ENCODE measurements at regions not wholly inside any gene's neighbourhood (a gene's known extent, or its start where the extent isn't known, plus 50 kb on each side); places are given as distances from the start of the nearest gene placed in this dataset.

DNA sequence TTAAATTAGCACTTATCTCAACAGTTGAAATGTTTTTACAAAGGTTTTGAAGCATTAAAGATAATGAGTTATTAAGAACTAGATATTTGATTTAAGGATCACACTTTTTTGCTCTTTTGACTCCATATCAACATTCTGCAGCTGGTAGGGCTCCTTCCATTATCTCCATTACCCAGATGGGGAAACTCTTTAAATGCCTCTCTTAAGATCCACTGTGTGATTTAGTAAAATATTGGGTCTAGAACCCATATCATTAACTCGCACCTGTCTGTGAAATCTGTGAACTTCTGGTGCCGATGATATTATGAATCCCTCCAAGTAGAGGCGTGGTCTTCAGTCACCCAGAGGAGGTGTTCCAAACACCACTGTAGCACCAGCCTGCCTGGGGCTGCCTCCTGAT, 466.2 kb downstream of the TSN start:
- no peak for DNase-seq (ENCODE audit: low spot score)

DNA sequence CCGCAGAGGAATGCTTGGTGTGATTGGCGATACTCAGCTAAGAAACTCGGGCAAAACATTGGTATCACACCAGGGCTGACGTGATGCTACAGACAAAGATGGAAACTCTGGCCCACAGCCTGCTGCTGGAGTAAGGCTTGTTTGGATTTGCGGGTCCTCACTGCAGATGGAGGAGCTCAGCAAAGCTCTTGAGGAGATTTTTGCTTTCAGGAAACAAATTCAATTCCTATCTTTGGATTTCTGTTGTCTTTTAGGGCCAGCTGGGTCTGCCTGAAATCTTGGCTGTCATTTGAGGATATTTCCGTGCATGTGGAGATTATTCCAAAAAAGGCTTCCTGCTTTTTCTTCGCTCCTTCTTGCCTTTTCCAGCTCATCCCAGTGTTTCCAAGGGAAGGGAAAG, 475.8 kb downstream of the TSN start:
- DNase-seq (ENCODE audit: low spot score): no peak

DNA sequence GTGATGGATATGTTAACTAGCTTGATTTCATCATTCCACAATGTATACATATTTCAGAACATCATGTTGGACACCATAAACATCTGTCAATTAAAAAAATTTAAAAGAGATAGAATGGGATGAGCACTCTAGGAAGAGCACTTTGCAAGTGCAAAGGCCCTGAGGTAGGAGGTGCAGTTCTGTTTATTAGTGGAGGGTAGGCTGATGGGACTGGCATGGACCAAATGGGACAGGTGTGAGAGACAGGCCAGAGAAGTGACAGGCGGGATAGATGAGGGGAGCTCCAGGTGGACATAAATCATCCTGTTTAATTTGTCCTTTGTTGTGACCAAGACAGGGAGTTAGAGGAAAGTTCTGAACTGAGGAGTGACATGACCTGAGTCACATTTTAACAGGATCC, 477.9 kb downstream of the TSN start:
- DNase-seq (ENCODE audit: low spot score): no peak

DNA sequence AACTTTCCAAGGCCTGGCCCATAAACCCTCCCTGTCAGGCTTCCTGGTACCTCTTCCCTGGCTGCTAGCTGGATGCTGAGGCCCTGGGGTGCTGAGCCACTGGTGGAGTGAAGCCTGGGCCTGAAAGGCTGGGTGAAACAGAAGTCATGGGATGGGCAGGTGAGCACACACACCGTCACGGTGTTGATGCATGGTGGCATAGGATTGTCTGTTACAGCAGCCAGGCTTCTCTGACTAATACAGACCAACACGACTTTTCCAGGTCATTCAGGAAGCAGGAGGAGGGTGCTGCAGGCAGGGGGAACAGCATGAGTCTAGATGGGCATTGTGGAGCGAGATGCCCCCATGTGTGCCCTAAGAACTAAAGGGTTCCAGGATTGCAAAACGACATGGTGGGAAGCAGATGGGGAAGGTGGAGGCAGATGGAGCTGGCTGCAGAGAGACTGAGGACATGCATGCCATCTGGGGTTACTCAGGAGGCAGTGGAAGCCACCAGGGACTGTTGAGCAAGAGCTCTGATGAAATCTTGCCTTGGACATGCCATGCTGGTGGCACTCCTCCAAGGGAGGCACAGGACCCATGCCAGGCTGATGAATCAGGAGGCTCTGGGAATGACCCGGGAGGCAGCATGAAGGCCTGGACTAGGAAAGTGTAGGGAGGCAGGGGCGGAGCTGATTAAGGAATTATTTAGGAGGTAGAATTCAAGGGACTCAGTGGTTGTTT, 480.9 kb downstream of the TSN start:
- DNase-seq (ENCODE audit: low spot score): peak; percentile 14

DNA sequence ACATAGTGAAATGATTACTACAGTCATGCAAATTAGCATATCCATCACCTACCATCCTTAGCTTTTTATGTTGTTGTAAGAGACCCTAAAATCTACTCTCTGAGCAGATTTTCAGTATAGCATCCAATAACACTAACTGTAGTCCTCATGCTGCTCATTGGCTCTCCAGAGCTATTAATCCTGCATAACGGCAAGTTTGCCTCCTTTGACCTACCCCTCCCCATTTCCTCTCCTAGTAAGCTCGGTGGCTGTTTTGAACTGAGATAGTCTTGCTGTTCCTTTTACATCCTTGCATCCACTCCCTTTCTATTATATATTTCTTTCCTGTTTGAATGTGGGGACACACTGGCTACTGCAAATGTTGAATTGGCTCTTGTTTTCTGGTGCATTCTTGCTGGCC, 481.5 kb downstream of the TSN start:
- no peak for DNase-seq (ENCODE audit: low spot score)

DNA sequence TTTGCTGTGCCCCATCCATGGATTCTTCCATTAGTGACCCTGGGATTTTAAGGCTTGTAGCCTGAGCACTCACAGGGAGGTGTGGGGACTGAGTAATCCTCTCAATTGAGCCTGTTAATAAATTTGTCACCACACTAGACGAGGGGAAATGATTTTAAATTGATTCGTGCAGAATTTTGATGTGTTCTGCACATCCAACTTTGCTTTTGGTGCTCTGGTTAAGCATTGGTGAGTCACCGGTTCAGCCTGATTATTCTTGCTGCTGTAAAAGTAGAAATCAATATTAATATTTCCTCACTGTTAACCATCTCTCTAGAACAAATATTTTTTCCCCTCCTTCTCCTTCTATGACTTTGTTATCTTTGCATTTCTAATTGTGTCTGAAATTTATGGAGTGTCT, 482.0 kb downstream of the TSN start:
- no peak for DNase-seq (ENCODE audit: low spot score)

DNA sequence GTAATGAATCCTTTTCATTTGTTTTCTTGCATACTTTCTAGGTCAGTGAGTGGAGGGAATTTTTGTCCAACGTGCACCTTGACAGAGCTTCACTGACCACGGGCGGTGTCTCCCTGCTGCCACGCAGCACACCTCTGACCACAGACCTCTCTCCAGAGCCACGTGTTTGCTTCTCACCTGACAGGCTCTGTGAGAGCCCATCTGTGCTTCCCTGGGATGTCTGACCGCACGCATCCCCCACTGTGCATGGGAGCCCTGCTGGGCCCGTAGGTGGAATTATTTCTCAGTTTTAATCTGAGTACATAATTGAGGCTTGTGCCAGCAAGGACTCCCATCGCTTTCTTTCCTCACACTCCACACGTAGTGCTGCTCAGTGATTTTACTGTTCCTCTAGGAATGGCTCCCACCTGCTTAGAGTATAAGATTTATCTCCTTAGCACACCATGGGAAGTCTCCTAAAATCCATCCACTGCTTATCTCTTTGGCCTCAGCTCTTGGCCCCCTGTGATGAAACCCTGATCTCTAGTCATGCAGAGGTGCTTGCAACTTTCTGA, 482.6 kb downstream of the TSN start:
- no peak for DNase-seq (ENCODE audit: low spot score)

DNA sequence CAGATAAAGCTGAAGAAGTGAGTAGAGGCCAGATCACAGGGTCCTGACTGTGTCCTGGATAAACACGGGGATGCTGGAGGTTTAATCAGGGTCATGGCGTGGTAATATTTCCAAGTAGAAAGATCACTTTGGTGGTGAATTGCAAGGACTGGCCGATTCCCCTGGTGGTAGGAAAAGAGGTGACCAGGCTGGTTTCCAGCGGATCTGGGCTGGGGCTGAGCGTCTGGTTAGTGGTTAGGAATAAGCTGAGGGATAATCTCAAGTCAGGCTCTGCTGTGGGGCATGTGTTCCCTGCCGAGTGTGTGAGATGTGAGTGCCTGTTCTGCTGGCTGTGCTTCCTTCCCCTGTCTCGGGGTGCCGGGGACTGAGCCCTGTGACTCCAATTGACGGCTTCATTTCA, 484.0 kb downstream of the TSN start:
- DNase-seq (ENCODE audit: low spot score): no peak

DNA sequence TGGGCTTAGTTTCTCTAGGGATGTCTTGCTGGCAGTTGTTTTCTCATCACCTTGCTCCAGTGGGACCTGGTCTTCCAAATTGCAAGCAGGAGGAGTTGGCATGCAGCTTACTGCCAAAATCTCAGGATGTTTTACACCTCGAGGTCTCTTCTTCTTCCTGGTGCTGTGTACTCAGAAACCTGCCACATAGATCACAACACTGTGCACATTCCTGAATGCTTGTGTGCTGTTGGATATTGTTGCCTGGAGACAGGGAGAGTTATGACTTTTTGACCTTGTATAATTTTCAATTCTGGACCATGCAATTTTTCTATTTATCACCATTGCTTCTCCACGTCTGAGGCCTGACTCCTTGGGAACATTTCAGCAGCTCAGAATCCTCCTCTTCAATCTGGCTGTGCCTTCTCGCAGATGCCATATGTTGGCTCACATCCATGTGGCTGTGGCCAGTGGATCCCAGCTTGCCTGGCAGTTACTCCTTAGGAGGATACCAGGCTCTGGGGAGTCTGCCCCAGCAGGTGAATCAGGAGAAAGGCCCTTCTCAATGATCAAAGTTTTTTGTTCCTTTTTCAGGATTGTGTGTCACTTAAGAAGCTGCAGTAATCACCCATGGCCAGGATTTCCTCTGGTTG, 489.3 kb downstream of the TSN start:
- DNase-seq (ENCODE audit: low spot score): no peak

DNA sequence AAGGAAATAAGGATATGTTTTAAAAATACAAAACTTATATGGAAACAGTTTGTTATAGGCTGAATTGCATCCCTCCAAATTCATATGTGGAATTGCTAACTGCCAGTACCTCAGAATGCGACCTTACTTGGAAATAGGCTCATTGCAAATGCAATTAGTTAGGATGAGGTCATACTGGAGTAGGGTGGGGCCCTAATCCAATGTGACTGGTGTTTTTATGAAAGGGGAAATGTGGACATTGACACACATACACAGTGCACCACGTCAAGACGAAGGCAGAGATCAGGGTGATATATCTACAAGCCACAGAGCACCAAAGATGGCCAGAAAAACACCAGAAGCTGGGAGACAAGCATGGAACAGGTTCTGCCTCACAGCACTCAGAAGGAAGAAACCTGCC, 494.2 kb downstream of the TSN start:
- no peak for DNase-seq (ENCODE audit: low spot score)

DNA sequence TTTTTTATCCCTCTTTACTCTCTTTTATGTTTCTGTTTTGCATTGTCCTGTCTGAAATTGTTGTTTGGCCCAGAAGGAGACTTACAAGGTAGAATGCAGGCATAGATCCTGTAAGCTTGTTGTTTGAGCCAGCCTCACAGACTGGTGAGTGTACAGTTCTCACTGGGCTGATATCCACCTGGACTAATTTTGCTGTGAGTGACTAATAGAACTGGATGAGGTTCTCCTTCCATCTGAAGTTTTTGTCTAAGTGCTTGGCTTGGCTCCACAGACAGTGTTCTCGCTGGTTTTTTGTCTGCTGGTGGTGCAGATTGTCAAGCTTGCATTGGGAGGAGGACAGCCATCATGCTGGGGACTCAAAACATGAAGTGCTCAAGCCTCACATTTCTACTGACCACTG, 495.7 kb downstream of the TSN start:
- DNase-seq (ENCODE audit: low spot score): no peak

DNA sequence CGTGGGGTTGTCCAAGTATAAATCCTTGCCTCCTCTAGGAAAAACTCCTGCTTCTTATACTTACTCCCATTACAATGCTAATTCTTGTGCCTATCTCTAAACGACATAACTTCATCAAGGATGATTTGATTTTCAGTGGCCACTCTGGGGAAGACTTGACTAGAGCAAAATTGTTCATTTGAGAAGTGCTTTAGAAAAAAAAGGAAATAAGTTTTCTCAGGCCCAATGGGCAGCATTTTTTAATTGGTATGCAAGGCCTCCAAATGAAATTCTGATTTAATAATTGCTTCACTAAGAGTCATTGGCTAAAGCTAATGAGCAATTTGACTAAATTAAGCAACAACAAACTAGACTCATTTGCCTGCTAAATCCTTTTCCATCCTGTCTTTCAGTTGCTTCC, 496.1 kb downstream of the TSN start:
- no peak for DNase-seq (ENCODE audit: low spot score)

DNA sequence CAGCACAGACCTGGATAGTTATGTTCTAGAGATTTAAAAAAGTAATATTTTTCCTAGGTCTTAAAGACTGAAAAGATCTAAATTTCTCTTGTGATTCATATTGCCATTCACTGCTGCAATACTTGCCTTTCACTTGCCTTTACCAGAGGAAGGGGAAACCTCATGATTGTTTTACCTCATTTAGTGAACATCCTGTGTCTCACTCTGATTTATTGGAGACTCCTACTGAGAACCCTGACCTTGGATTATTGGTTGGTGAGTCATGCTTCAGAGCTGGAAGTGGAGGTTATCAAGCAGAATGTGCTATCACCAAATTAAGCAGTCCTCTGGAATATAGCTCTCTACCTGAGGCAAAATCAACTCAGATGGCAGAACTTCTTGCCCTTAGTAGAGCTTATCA, 500.5 kb downstream of the TSN start:
- DNase-seq (ENCODE audit: low spot score): no peak

DNA sequence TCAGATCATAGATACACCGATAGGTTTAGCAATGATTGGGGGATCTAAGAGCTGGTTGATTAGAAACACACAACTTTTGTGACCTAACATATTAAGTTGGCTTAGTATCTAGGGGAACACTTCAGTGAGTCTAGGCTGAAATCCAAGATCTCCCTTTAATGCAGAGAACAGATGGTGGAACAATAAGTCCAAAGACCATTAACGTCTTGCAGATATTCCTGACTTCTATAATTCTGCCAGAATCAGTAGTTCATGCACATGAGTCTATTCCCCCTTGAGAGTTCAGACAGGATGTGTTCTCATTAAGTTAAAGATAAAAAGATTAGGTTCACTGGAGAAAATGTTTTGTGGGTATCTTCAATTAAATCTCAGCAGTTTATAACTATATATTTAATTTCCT, 506.5 kb downstream of the TSN start:
- no peak for DNase-seq (ENCODE audit: low spot score)

DNA sequence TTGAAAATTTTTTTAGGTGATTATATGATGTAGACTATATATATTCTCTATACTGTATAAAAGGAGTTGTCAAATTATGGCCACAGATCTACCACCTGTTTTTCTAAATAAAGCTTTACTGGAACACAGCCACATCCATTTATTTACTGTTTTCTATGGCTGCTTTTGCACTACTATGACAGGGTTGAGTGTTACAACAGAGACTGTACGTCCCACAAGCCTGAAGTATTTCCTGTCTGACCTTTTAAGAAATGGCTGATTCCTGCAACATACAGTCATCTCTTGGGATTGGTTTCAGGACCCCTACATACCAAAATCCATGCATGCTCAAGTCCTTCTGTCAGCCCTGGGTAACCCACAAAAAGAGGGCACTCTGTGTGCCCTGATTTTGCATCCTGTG, 508.3 kb downstream of the TSN start:
- no peak for DNase-seq (ENCODE audit: low spot score)

DNA sequence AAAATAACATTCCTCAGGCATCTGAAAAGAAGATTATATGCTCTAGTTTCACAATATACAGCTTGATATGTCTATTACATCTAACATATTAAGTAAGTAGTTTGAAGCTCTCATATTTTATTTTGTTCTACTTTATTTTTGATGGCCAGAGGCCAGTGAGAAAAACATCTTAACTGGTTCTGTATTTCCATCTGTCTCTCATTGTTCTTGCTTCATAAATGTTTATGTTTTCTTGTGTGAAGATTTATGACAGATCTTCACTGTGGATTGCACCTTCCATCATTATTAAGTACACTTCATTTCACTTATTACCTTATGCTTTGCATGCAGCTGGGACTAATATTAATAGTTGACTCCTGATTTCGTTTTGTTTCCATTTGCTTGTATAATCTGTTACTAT, 511.2 kb downstream of the TSN start:
- DNase-seq (ENCODE audit: low spot score): no peak

DNA sequence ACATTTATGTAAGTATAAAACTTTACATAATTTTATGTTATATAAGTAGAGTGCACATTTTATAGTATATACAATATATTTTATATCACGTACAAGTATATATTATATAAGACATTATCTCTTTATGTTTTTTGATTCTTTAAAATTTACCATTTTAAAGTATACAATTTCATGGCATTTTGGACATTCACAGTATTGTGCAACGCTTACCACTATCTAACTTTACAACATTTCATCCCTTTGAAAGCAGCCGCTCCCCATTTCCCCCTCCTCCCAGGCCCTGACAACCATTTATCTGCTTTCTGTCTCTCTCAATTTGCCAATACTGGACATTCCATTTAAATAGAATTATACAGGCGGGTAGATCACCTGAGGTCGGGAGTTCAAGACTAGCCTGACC, 512.5 kb downstream of the TSN start:
- DNase-seq (ENCODE audit: low spot score): no peak

DNA sequence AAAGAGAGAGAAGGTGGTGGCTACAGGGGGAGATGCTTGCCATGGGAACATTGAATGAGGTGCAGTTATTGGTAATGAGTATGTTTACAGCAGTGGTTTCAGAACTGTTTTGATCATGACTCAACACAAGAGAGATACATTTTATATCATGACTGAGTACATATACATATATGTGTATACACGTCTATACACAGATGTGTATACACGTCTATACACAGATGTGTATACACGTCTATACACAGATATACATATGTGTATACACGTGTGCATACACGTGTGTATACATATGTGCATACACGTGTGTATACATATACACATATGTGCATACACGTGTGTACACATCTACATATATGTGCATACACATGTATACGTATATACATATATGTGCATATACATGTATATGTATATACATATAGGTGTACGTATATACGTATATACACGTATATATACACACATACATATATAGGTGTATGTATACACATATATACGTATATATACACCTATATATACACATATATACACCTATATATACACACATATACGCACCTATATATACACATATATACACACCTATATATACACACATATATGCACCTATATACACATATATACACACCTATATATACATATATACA, 518.5 kb downstream of the TSN start:
- no peak for DNase-seq (ENCODE audit: low spot score)

DNA sequence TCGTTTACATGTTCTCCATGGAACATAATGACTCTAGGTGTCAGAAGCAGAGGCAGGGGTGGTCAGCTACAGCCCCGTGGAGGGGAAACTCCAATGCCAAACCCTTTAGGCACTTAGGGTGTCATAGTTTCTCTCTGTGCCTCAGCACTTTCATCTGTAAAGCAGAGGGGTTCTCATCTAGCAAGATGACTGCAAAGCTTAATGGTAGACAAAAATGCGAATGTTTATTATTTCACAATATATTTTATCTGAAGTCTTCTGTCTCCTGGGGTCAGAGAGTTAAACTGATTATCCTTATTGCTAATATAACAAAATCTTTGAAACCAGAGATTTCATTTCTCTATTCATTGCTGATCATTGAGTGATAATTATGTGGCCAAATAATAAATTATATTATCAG, 522.5 kb downstream of the TSN start:
- no peak for DNase-seq (ENCODE audit: low spot score)

DNA sequence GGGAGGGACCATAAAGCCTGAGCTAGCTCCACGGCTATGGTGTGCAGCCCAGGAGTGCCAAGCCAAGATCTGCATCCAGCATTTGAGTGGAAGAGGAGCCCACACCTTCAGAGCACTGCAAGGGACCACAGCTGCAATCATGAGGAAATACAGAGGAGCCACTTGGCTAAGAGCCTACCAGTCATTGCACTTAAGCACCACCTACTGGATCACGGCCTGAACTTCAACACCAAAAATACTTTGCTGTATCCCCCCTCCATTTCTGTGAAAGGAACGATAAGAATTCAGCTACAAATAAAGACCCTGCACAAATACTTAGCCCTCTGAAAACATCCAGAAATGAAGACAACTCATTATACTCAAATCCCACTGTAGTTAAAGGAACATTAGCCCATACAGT, 545.3 kb downstream of the TSN start:
- no peak for DNase-seq (ENCODE audit: low spot score)

DNA sequence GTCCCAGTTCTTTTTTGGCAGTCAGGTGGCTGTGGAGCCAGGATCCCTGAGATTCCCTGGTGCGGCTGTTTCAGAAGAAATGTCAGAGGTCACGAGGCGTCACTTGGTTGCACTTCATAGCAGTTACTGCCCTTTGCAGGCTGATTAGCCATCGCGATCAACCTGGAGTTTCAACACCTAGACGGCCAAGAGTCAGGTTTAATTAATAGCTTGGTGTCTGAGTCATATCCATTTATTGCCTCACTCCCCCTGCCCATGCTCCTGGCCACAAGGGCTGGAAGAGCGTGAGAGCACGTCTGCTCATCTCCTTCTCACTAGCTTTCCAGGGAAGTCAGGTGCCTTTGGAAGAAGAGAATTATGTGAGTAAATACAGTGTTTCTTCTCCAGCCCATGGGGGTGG, 552.3 kb downstream of the TSN start:
- no peak for DNase-seq (ENCODE audit: low spot score)

DNA sequence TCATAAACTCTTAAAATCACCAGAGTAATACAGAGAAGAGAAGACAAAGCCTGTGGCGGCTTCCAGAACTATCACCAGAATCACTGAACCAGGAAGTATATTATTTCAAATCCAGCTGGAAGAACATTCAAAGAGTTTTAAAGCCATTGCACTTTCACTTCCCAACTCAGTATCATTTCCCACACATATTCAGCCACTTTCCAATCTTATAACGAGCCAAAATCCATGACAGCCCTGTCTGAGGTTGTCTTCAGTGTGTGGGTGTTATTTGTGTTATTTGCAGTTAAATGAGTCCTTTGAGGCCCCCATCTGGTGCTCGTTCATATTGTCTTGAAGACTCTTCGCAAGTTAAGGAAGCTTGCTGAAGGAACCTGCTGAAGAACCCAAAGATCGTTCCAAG, 559.9 kb downstream of the TSN start:
- no peak for DNase-seq (ENCODE audit: low spot score)

DNA sequence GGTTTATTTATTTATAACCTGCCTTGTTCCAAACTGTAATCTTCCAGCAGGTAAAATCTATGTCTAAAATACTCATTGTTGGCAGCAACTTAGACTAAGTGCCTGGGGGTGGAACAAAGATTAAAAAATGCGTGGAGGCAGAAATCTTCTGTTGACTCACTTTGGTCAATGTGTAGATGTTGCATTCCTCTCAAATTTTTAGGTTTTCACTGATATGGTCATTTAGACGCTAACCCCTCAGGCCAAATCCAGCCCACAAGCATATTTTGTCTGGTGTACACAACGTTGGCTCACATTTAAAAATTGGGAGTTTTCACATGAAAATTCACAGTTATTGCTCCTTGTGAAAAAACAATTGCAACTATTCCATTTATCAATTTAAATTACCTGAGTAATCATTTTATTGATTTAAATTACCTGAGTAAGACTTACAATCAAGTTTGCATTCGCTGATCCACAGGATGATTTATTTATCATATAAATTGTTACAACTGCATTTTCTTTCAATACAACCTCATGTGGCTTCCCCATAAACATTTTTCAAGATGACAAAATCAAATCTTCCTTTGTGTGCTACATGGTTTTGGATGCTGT, 564.2 kb downstream of the TSN start:
- no peak for DNase-seq (ENCODE audit: low spot score)
